ENCODE measurements at regions not wholly inside any gene's neighbourhood (a gene's known extent, or its start where the extent isn't known, plus 50 kb on each side); places are given as distances from the start of the nearest gene placed in this dataset.

- no peak for TF ChIP-seq CTCF (IDR thresholded peaks at IDR 0.05; ENCODE audit: low read length)
- TF ChIP-seq EZH2 (IDR thresholded peaks at IDR 0.05; ENCODE audit: borderline replicate concordance, low read length): no peak
These were observed 116.4 kb upstream of the ARHGEF3 start for GRCh38 chr3:56918111-56918568.
